ENCODE measurements at regions not wholly inside any gene's neighbourhood (a gene's known extent, or its start where the extent isn't known, plus 50 kb on each side); places are given as distances from the start of the nearest gene placed in this dataset.
"Not testable (repeated sequence)": the region's sequence is repeated elsewhere in the genome, so short reads cannot be mapped to it uniquely, and the experiment has no call there.

DNA sequence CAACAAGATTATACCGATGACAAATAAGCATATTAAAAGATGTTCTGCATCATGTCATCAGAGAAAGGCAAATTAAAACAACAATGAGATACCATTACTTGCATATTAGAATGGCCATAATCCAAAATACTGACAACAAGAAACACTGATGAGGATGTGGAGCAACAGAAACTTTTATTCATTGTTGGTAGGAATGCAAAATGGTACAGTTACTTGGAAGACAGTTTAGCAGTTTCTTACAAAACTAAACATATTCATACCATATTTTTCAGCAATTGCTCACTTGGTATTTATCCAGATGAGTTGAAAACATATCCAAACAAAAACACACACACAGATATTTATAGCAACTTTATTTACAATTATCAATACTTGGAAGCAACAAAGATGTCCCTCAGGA, 160.9 kb upstream of the MME start:
- no peak overlapping the region for H3K4me3 ChIP-seq (ENCODE audit: low read length in 3 of 3)
- no peak overlapping the region for H3K9ac ChIP-seq (ENCODE audit: low read depth in 1 of 3, low read length in 3 of 3)
- H3K9me3 ChIP-seq (ENCODE audit: control insufficient read depth in 3 of 3, low read length in 3 of 3), result no peaks in the 10 kb centered on the region
- no peaks in the 10 kb centered on the region for H3K4me1 ChIP-seq (ENCODE audit: control insufficient read depth in 3 of 3, insufficient read depth in 3 of 3, low read length in 3 of 3)
- no peak overlapping the region for H3K27ac ChIP-seq (ENCODE audit: low read depth, low read length)
- H3K36me3 ChIP-seq (ENCODE audit: control insufficient read depth in 3 of 3, insufficient read depth in 3 of 3, low read length in 3 of 3), result no peaks in the 10 kb centered on the region
- no peaks in the 10 kb centered on the region for H3K27me3 ChIP-seq (ENCODE audit: control insufficient read depth in 3 of 3, insufficient read depth in 3 of 3, low read length in 3 of 3)

GRCh38 chr3:154904328-154904727, 175.8 kb upstream of the MME start:
- Histone ChIP-seq H3K4me1 (ENCODE audit: control insufficient read depth in 3 of 3, insufficient read depth in 3 of 3, low read length in 3 of 3) (peaks cover 0 to 4% (median 0%) of the 10 kb centered on the region in 3 donors), H3K4me3 (ENCODE audit: low read length in 3 of 3) (no peak overlapping the region), H3K27ac (ENCODE audit: low read depth, low read length) (no peak overlapping the region), H3K9me3 (ENCODE audit: control insufficient read depth in 3 of 3, low read length in 3 of 3) (no peaks in the 10 kb centered on the region), H3K27me3 (ENCODE audit: control insufficient read depth in 3 of 3, insufficient read depth in 3 of 3, low read length in 3 of 3) (no peaks in the 10 kb centered on the region), H3K9ac (ENCODE audit: low read depth in 1 of 3, low read length in 3 of 3) (no peak overlapping the region), H3K36me3 (ENCODE audit: control insufficient read depth in 3 of 3, insufficient read depth in 3 of 3, low read length in 3 of 3) (no peaks in the 10 kb centered on the region)

- H3K9ac ChIP-seq (ENCODE audit: low read depth in 1 of 3, low read length in 3 of 3); H3K9me3 ChIP-seq (ENCODE audit: control insufficient read depth in 3 of 3, low read length in 3 of 3); H3K36me3 ChIP-seq (ENCODE audit: control insufficient read depth in 3 of 3, insufficient read depth in 3 of 3, low read length in 3 of 3); H3K27ac ChIP-seq (ENCODE audit: low read depth, low read length); H3K4me1 ChIP-seq (ENCODE audit: control insufficient read depth in 3 of 3, insufficient read depth in 3 of 3, low read length in 3 of 3); H3K4me3 ChIP-seq (ENCODE audit: low read length in 3 of 3); H3K27me3 ChIP-seq (ENCODE audit: control insufficient read depth in 3 of 3, insufficient read depth in 3 of 3, low read length in 3 of 3): not testable (repeated sequence)
These were observed 177.6 kb upstream of the MME start for GRCh38 chr3:154902495-154902894.

GRCh38 chr3:154901278-154901677, 178.8 kb upstream of the MME start:
- Histone ChIP-seq H3K27ac (ENCODE audit: low read depth, low read length) (no peak overlapping the region), H3K9ac (ENCODE audit: low read depth in 1 of 3, low read length in 3 of 3) (no peak overlapping the region), H3K27me3 (ENCODE audit: control insufficient read depth in 3 of 3, insufficient read depth in 3 of 3, low read length in 3 of 3) (no peaks in the 10 kb centered on the region), H3K4me1 (ENCODE audit: control insufficient read depth in 3 of 3, insufficient read depth in 3 of 3, low read length in 3 of 3) (peaks cover 0 to 9% (median 0%) of the 10 kb centered on the region in 3 donors), H3K36me3 (ENCODE audit: control insufficient read depth in 3 of 3, insufficient read depth in 3 of 3, low read length in 3 of 3) (no peaks in the 10 kb centered on the region), H3K4me3 (ENCODE audit: low read length in 3 of 3) (no peak overlapping the region), H3K9me3 (ENCODE audit: control insufficient read depth in 3 of 3, low read length in 3 of 3) (no peaks in the 10 kb centered on the region)

- no peak overlapping the region for H3K9ac ChIP-seq (ENCODE audit: low read depth in 1 of 3, low read length in 3 of 3)
- no peaks in the 10 kb centered on the region for H3K36me3 ChIP-seq (ENCODE audit: control insufficient read depth in 3 of 3, insufficient read depth in 3 of 3, low read length in 3 of 3)
- no peaks in the 10 kb centered on the region for H3K27me3 ChIP-seq (ENCODE audit: control insufficient read depth in 3 of 3, insufficient read depth in 3 of 3, low read length in 3 of 3)
- no peak overlapping the region for H3K4me3 ChIP-seq (ENCODE audit: low read length in 3 of 3)
- H3K27ac ChIP-seq (ENCODE audit: low read depth, low read length), result no peak overlapping the region
- peaks cover 0 to 9% (median 0%) of the 10 kb centered on the region in 3 donors for H3K4me1 ChIP-seq (ENCODE audit: control insufficient read depth in 3 of 3, insufficient read depth in 3 of 3, low read length in 3 of 3)
- H3K9me3 ChIP-seq (ENCODE audit: control insufficient read depth in 3 of 3, low read length in 3 of 3), result no peaks in the 10 kb centered on the region
These were observed 179.3 kb upstream of the MME start for GRCh38 chr3:154900816-154901215.

DNA sequence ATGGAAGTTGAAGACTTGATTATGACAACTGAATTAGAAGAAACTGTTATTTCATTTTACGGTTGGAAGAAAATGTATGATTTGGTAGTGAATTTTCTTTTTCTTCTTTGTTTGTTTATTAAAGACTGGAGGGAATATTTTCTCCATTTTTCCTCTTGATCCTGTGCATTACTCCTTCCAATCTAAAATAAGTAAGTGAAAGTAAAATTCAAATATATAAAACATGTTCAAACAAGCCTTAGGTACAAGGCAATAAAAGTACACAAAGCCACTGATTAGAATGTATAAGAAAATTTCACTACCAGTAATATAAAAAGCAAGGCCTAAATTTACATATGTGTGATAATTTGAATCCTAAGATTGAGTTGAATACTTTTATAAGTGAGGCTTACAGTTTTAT, 181.2 kb upstream of the MME start:
- Histone ChIP-seq H3K27ac (ENCODE audit: low read depth, low read length) (peak overlapping the region; percentile 4), H3K9me3 (ENCODE audit: control insufficient read depth in 3 of 3, low read length in 3 of 3) (no peaks in the 10 kb centered on the region), H3K4me1 (ENCODE audit: control insufficient read depth in 3 of 3, insufficient read depth in 3 of 3, low read length in 3 of 3) (peaks cover 0 to 9% (median 0%) of the 10 kb centered on the region in 3 donors), H3K36me3 (ENCODE audit: control insufficient read depth in 3 of 3, insufficient read depth in 3 of 3, low read length in 3 of 3) (no peaks in the 10 kb centered on the region), H3K9ac (ENCODE audit: low read depth in 1 of 3, low read length in 3 of 3) (no peak overlapping the region), H3K4me3 (ENCODE audit: low read length in 3 of 3) (no peak overlapping the region), H3K27me3 (ENCODE audit: control insufficient read depth in 3 of 3, insufficient read depth in 3 of 3, low read length in 3 of 3) (no peaks in the 10 kb centered on the region)

GRCh38 chr3:154898443-154898842, 181.7 kb upstream of the MME start:
- H3K9me3 ChIP-seq (ENCODE audit: control insufficient read depth in 3 of 3, low read length in 3 of 3), result no peaks in the 10 kb centered on the region
- no peak overlapping the region for H3K4me3 ChIP-seq (ENCODE audit: low read length in 3 of 3)
- H3K27ac ChIP-seq (ENCODE audit: low read depth, low read length), result peak overlapping the region; percentile 41
- no peaks in the 10 kb centered on the region for H3K27me3 ChIP-seq (ENCODE audit: control insufficient read depth in 3 of 3, insufficient read depth in 3 of 3, low read length in 3 of 3)
- peaks cover 0 to 9% (median 0%) of the 10 kb centered on the region in 3 donors for H3K4me1 ChIP-seq (ENCODE audit: control insufficient read depth in 3 of 3, insufficient read depth in 3 of 3, low read length in 3 of 3)
- H3K36me3 ChIP-seq (ENCODE audit: control insufficient read depth in 3 of 3, insufficient read depth in 3 of 3, low read length in 3 of 3), result no peaks in the 10 kb centered on the region
- no peak overlapping the region for H3K9ac ChIP-seq (ENCODE audit: low read depth in 1 of 3, low read length in 3 of 3)

GRCh38 chr3:154893813-154894212, 186.3 kb upstream of the MME start:
- Histone ChIP-seq H3K27me3 (ENCODE audit: control insufficient read depth in 3 of 3, insufficient read depth in 3 of 3, low read length in 3 of 3) (no peaks in the 10 kb centered on the region), H3K9me3 (ENCODE audit: control insufficient read depth in 3 of 3, low read length in 3 of 3) (no peaks in the 10 kb centered on the region), H3K4me3 (ENCODE audit: low read length in 3 of 3) (no peak overlapping the region), H3K9ac (ENCODE audit: low read depth in 1 of 3, low read length in 3 of 3) (no peak overlapping the region), H3K36me3 (ENCODE audit: control insufficient read depth in 3 of 3, insufficient read depth in 3 of 3, low read length in 3 of 3) (no peaks in the 10 kb centered on the region), H3K27ac (ENCODE audit: low read depth, low read length) (no peak overlapping the region), H3K4me1 (ENCODE audit: control insufficient read depth in 3 of 3, insufficient read depth in 3 of 3, low read length in 3 of 3) (peaks cover 0 to 1% (median 0%) of the 10 kb centered on the region in 3 donors)

- no peak overlapping the region for H3K4me3 ChIP-seq (ENCODE audit: low read length in 3 of 3)
- no peaks in the 10 kb centered on the region for H3K4me1 ChIP-seq (ENCODE audit: control insufficient read depth in 3 of 3, insufficient read depth in 3 of 3, low read length in 3 of 3)
- H3K36me3 ChIP-seq (ENCODE audit: control insufficient read depth in 3 of 3, insufficient read depth in 3 of 3, low read length in 3 of 3), result no peaks in the 10 kb centered on the region
- H3K27me3 ChIP-seq (ENCODE audit: control insufficient read depth in 3 of 3, insufficient read depth in 3 of 3, low read length in 3 of 3), result no peaks in the 10 kb centered on the region
- no peak overlapping the region for H3K9ac ChIP-seq (ENCODE audit: low read depth in 1 of 3, low read length in 3 of 3)
- H3K9me3 ChIP-seq (ENCODE audit: control insufficient read depth in 3 of 3, low read length in 3 of 3), result no peaks in the 10 kb centered on the region
- H3K27ac ChIP-seq (ENCODE audit: low read depth, low read length), result no peak overlapping the region
These were observed 190.9 kb upstream of the MME start for GRCh38 chr3:154889227-154889634.

DNA sequence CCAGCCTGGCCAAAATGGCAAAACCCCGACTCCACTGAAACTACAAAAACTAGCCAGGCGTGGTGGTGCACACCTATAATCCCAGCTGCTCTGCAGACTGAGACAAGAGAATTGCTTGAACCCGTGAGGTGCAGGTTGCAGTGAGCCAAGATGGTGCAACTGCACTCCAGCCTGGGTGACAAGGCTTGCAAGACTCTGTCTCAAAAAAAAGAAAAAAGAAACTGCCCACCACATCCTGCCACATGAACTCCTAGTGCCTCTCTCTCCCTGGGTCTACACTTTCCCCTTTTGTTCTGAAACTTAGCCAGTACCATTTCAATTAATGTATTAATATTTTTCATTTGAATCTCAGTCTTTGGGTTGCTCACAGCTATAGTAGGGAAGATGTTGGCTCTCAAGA, 192.2 kb upstream of the MME start:
- no peak overlapping the region for H3K9ac ChIP-seq (ENCODE audit: low read depth in 1 of 3, low read length in 3 of 3)
- H3K4me1 ChIP-seq (ENCODE audit: control insufficient read depth in 3 of 3, insufficient read depth in 3 of 3, low read length in 3 of 3), result no peaks in the 10 kb centered on the region
- H3K27me3 ChIP-seq (ENCODE audit: control insufficient read depth in 3 of 3, insufficient read depth in 3 of 3, low read length in 3 of 3), result no peaks in the 10 kb centered on the region
- no peak overlapping the region for H3K27ac ChIP-seq (ENCODE audit: low read depth, low read length)
- H3K36me3 ChIP-seq (ENCODE audit: control insufficient read depth in 3 of 3, insufficient read depth in 3 of 3, low read length in 3 of 3), result no peaks in the 10 kb centered on the region
- no peak overlapping the region for H3K4me3 ChIP-seq (ENCODE audit: low read length in 3 of 3)
- H3K9me3 ChIP-seq (ENCODE audit: control insufficient read depth in 3 of 3, low read length in 3 of 3), result no peaks in the 10 kb centered on the region

GRCh38 chr3:154886437-154886836, 193.7 kb upstream of the MME start:
- Histone ChIP-seq H3K27ac (ENCODE audit: low read depth, low read length) (no peak overlapping the region), H3K9ac (ENCODE audit: low read depth in 1 of 3, low read length in 3 of 3) (no peak overlapping the region), H3K4me3 (ENCODE audit: low read length in 3 of 3) (no peak overlapping the region), H3K36me3 (ENCODE audit: control insufficient read depth in 3 of 3, insufficient read depth in 3 of 3, low read length in 3 of 3) (no peaks in the 10 kb centered on the region), H3K9me3 (ENCODE audit: control insufficient read depth in 3 of 3, low read length in 3 of 3) (no peaks in the 10 kb centered on the region), H3K27me3 (ENCODE audit: control insufficient read depth in 3 of 3, insufficient read depth in 3 of 3, low read length in 3 of 3) (no peaks in the 10 kb centered on the region), H3K4me1 (ENCODE audit: control insufficient read depth in 3 of 3, insufficient read depth in 3 of 3, low read length in 3 of 3) (no peaks in the 10 kb centered on the region)

Data from skeletal muscle tissue (tissue), 3 donors.